MCF 10A (cell line): ENCODE measurements at regions not wholly inside any gene's neighbourhood (a gene's known extent, or its start where the extent isn't known, plus 50 kb on each side); places are given as distances from the start of the nearest gene placed in this dataset.

Experiments
- BruUV-seq: library from RNA; stranded (reverse); fragments of 400-500 nt; replicated peaks from 2 replicates; lab custom pipeline; 2021; lab: Mats Ljungman, UMichigan
- CTCF ChIA-PET: fragments of 300-600 bp; sonication (Branson Sonifier 250); formaldehyde crosslinking; extraction: SDS; loops from one replicate; lab custom pipeline; 2021; ENCODE audit warnings: antibody characterized with exemption, inconsistent platforms; lab: Yijun Ruan, JAX
- POLR2A ChIA-PET: fragments of 300-600, 350-650 bp; sonication (Branson Sonifier 250); formaldehyde crosslinking; extraction: SDS; loops from one replicate; lab custom pipeline; 2020; ENCODE audit warnings: antibody characterized with exemption, inconsistent platforms; lab: Yijun Ruan, JAX
- DNase-seq: peaks from one replicate; pipeline ENCODE4 v3.0.0-alpha.2; 2018; ENCODE audit not compliant: unreplicated experiment
- H3K27ac Mint-ChIP-seq: one replicate; pipeline ENCODE4 v1.8.0; 2022; ENCODE audit warnings: mild to moderate bottlenecking, low read depth, mixed read lengths; ENCODE audit not compliant: unreplicated experiment
- H3K27me3 Mint-ChIP-seq: one replicate; pipeline ENCODE4 v1.8.0; 2022; ENCODE audit warnings: mixed read lengths; ENCODE audit not compliant: insufficient read depth, unreplicated experiment
- H3K36me3 Mint-ChIP-seq: one replicate; pipeline ENCODE4 v1.8.0; 2022; ENCODE audit warnings: mild to moderate bottlenecking, moderate library complexity, mixed read lengths; ENCODE audit not compliant: insufficient read depth, unreplicated experiment
- H3K4me1 Mint-ChIP-seq: one replicate; pipeline ENCODE4 v1.8.0; 2022; ENCODE audit warnings: mixed read lengths; ENCODE audit not compliant: insufficient read depth, unreplicated experiment
- H3K4me3 Mint-ChIP-seq: one replicate; pipeline ENCODE4 v1.8.0; 2022; ENCODE audit warnings: mild to moderate bottlenecking, moderate library complexity, mixed read lengths; ENCODE audit not compliant: unreplicated experiment
- H3K9me3 Mint-ChIP-seq: one replicate; pipeline ENCODE4 v1.8.0; 2022; ENCODE audit warnings: mixed read lengths; ENCODE audit not compliant: unreplicated experiment
- intact Hi-C: fragments of 100-400 bp; cut with micrococcal nuclease; formaldehyde crosslinking; loops from 2 replicates; pipeline ENCODE4 v1.14.1; 2022
- TF ChIP-seq, protein P1 (sequence below): fragments of 200-600 bp; IDR thresholded peaks from one replicate; pipeline ENCODE4 v1.8.0; 2022; ENCODE audit warnings: antibody characterized with exemption, mild to moderate bottlenecking; ENCODE audit not compliant: unreplicated experiment

DNA sequence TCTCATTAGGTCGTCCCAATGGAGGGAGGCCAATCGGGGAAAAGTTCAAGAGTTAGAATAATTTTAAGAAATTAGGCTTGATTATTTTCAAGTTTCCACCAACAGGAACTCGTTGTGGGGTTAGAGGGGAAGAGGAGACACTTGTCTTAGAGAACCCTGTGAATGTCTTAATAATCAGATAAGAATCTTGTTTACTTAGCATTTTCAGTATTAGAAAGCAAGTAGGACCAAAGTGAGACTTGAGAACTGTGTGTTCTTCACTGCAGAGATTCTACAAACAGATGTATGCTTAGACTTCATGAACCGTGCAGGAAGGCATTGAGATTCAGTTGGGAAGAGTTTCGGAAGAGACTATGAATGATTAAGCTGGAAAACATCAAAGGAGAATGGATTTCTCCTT lies 69.0 kb upstream of the HMHB1 start:
- Mint-ChIP-seq H3K27me3 (no peaks in the 10 kb centered on the region), H3K27ac (no peak overlapping the region), H3K36me3 (no peaks in the 10 kb centered on the region), H3K4me3 (no peak overlapping the region), H3K9me3 (no peaks in the 10 kb centered on the region), H3K4me1 (no peaks in the 10 kb centered on the region)
- POLR2A ChIA-PET, result no interaction called here
- DNase-seq, result no peak
- CTCF ChIA-PET, result no interaction called here
- TF ChIP-seq, protein P1, sequence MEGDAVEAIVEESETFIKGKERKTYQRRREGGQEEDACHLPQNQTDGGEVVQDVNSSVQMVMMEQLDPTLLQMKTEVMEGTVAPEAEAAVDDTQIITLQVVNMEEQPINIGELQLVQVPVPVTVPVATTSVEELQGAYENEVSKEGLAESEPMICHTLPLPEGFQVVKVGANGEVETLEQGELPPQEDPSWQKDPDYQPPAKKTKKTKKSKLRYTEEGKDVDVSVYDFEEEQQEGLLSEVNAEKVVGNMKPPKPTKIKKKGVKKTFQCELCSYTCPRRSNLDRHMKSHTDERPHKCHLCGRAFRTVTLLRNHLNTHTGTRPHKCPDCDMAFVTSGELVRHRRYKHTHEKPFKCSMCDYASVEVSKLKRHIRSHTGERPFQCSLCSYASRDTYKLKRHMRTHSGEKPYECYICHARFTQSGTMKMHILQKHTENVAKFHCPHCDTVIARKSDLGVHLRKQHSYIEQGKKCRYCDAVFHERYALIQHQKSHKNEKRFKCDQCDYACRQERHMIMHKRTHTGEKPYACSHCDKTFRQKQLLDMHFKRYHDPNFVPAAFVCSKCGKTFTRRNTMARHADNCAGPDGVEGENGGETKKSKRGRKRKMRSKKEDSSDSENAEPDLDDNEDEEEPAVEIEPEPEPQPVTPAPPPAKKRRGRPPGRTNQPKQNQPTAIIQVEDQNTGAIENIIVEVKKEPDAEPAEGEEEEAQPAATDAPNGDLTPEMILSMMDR, result no peak
- no TSS peak for BruUV-seq
- intact Hi-C loops, result no loop called here

DNA sequence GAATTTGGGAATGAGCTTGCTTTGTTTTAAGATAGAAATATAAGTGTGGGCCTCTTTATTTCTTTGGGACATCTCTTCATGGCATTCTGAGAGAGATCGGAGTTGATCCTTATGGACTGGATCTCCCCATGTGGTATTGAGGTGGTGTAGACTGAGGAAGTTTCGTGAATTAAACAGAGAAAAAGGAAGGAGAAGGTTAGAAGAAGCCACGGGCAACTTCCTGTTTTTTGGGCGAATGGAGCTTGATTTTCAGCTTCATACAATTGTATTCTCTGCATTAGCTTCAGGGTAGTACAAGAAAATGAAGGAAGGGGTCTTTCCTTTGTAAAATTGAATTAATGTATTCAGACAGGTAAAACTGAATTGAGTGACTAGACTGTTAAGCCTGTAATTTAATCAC lies 70.5 kb upstream of the HMHB1 start:
- no TSS peak for BruUV-seq

DNA sequence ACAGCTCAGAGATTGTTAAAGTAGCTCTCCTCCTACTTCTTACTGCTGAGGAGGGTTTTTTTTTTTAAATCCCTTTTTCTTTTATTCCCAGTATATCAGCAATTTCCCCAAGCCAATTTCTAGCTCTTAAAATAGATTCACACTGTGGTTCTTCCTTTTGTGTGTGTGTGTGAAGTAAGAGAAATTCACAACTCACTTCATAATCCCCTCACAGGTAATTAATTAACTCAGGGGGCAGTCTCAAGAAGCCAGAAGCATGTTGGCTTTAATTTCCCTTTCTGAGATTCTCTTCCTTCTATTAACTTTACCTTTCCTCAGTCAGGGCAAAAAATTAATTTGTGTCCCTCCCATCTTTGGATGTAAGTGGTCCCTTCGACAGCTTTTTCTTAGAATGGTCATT lies 71.0 kb upstream of the HMHB1 start:
- TF ChIP-seq, protein P1, result no peak
- H3K36me3 Mint-ChIP-seq, result no peaks in the 10 kb centered on the region
- ChIA-PET POLR2A (interaction anchor here (1.3 kb wide), 1 partner anchor 12 kb away, joined by 4 read pairs; no protein-coding TSS in a partner anchor), CTCF (interaction anchor here (0.7 to 1.7 kb wide), 3 partner anchors 20 to 208 kb away, joined by 3 to 5 read pairs (median 3); no protein-coding TSS in a partner anchor)
- no peak for DNase-seq
- no peak overlapping the region for H3K27ac Mint-ChIP-seq
- H3K4me3 Mint-ChIP-seq, result no peak overlapping the region
- H3K9me3 Mint-ChIP-seq, result no peaks in the 10 kb centered on the region
- H3K27me3 Mint-ChIP-seq, result no peaks in the 10 kb centered on the region
- intact Hi-C loops, result no loop called here
- H3K4me1 Mint-ChIP-seq, result no peaks in the 10 kb centered on the region
- BruUV-seq, result no TSS peak

More for the DNA sequence above, 70.5 kb upstream of the HMHB1 start:
- Mint-ChIP-seq H3K36me3 (no peaks in the 10 kb centered on the region), H3K9me3 (no peaks in the 10 kb centered on the region), H3K27me3 (no peaks in the 10 kb centered on the region), H3K4me1 (no peaks in the 10 kb centered on the region), H3K4me3 (no peak overlapping the region), H3K27ac (no peak overlapping the region)
- DNase-seq, result no peak
- intact Hi-C loops, result no loop called here
- ChIA-PET POLR2A (interaction anchor here (0.6 to 1.0 kb wide), 2 partner anchors 28 to 588 kb away, joined by 3 read pairs; no protein-coding TSS in a partner anchor), CTCF (interaction anchor here (0.7 to 1.7 kb wide), 3 partner anchors 20 to 208 kb away, joined by 3 to 5 read pairs (median 3); no protein-coding TSS in a partner anchor)
- TF ChIP-seq, protein P1, result no peak

DNA sequence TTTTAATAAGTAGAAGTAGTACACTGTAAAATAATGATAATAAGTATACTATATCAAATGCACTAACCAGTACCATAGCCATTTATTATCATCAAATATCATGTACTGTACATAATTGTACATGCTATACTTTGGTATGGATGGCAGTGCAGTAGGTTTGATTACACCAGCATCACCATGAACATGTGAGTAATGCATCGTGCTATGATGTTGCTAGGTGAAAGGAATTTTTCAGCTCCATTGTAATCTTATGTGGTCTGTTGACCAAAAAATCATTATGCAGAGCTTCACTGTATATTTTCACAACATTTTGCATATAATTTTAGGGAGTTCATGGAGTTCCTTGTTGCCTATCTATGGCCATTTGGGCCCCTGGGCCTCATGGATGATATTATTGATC lies 72.2 kb upstream of the HMHB1 start:
- Mint-ChIP-seq H3K4me3 (no peak overlapping the region), H3K27ac (no peak overlapping the region), H3K36me3 (no peaks in the 10 kb centered on the region), H3K4me1 (no peaks in the 10 kb centered on the region), H3K27me3 (no peaks in the 10 kb centered on the region), H3K9me3 (no peaks in the 10 kb centered on the region)
- DNase-seq, result no peak
- CTCF ChIA-PET, result interaction anchor here (0.6 kb wide), 2 partner anchors 26 to 445 kb away, joined by 3 read pairs; no protein-coding TSS in a partner anchor
- intact Hi-C loops, result no loop called here
- TF ChIP-seq, protein P1, result no peak
- POLR2A ChIA-PET, result interaction anchor here (1.3 kb wide), 1 partner anchor 11 kb away, joined by 4 read pairs; no protein-coding TSS in a partner anchor
- no TSS peak for BruUV-seq
